ACHN (cell line): ENCODE measurements at regions not wholly inside any gene's neighbourhood (a gene's known extent, or its start where the extent isn't known, plus 50 kb on each side); places are given as distances from the start of the nearest gene placed in this dataset.

Experiments used
- DNase-seq: peaks from one replicate; pipeline ENCODE4 v3.0.0-alpha.2; 2015
- in situ Hi-C: cut with HindIII; loops from 2 replicates; pipeline ENCODE4 v1.10.0; 2017; ENCODE audit warnings: low sequenced_read_pairs, low pct_ligation_motif_present, low pct_unique_long_range_greater_than_20kb

DNA sequence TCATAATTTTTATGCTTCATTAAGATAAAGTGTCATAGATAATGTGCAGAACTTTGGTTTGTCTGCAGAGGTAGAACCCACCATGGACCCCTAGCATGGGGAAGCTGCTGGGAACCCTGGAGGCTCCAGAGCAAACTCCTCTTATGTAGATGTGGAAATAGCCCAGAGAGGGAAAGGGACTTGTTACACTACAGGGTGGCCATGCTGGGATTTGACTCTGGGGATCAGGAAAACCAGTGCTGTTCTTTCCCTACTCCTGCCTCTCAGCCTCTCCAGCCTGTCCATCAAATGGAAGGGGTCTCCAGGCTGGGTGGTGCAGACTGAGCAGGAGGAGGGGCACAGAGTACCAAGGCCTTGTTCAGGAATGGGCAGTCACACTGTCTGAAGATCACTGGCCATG is 54.2 kb downstream of the MSX1 start:
- no peak for DNase-seq
- in situ Hi-C loops: no loop called here

- in situ Hi-C loops: no loop called here
- no peak for DNase-seq
Observed at GRCh38 chr4:4914059-4914820, 54.8 kb downstream of the MSX1 start.

GRCh38 chr4:4914965-4915845 is 55.7 kb downstream of the MSX1 start:
- in situ Hi-C loops: no loop called here
- DNase-seq: no peak

DNA sequence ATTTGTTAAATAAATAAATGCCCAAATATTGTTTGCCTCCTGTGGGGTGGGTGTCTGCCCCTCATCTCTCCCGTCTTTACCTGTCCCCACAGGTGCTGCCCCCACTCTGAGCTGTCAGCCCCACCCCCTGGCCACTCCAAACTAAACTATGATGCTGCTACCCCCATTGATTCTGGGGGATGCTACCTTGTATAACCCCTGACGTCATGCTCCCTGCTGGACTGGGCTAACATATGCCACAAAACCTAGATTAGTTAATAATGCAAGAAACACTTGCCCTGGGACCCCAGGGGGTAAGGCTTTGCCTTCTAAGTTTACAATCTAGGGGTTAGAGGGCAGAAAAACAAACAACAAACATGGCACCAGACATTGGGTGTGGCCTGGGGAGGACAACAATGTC is 58.6 kb downstream of the MSX1 start:
- no peak for DNase-seq
- in situ Hi-C loops: no loop called here

DNA sequence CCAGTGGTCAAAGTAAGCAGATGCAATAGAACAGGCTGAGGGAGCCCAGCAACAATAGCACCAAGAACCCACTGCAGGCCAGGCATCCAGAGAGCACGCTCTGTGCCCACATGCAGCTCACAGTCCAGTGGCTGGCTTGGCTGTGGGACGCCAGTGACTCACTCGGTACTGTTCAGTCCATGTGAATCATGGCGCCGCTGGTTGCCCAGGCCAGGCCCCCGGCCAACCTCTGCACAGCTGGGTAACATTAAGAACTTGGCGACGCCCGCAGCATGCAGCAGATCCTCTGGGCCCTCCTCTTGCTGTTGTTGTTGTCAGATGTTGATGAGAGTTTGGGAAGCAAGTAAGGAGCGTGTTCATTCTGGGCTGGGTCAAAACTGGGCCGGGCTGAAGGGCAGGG is 60.5 kb downstream of the MSX1 start:
- no peak for DNase-seq
- in situ Hi-C loops: no loop called here

- in situ Hi-C loops: no loop called here
- DNase-seq: no peak
Observed at GRCh38 chr4:4921077-4921476, 61.6 kb downstream of the MSX1 start.

GRCh38 chr4:4922441-4922840 is 63.0 kb downstream of the MSX1 start:
- in situ Hi-C loops: no loop called here
- no peak for DNase-seq

DNA sequence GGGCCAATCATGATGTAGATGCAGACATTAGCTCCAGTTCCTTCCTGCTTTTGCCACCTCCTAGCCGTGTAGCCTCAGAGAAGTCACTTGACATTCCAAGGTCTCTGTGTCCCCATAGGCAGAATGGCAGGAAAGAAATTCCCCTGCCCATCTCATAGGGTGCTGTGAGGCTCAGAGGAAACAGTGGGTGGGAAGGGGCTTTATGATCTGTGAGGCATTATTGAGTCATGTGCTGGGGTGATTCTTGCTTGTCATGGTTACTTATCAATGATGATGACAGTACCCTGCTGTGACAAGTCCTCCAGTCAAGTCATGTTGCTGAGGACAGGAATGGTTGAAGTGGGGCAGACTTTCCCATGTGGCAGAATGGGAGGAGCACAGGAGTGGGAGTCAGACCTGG is 63.7 kb downstream of the MSX1 start:
- DNase-seq: no peak
- in situ Hi-C loops: no loop called here

- no peak for DNase-seq
- in situ Hi-C loops: no loop called here
Observed at GRCh38 chr4:4930677-4931076, 71.2 kb downstream of the MSX1 start.

DNA sequence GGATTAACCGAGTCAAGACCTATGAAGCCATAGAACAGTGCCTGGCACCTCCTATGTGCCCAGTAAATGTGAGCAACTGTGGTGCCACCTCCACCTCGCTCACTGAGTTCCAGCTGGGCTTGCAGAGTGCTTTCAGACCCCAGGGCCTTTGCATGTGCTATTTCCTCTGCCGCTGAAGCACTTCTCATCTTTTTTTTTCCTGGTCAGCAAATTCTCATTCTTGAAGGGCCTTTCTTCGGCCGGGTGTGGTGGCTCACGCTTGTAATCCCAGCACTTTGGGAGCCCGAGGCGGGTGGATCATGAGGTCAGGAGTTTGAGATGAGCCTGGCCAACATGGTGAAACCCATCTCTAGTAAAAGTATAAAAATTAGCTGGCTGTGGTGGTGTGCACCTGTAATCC is 76.5 kb downstream of the MSX1 start:
- no peak for DNase-seq
- in situ Hi-C loops: no loop called here

DNA sequence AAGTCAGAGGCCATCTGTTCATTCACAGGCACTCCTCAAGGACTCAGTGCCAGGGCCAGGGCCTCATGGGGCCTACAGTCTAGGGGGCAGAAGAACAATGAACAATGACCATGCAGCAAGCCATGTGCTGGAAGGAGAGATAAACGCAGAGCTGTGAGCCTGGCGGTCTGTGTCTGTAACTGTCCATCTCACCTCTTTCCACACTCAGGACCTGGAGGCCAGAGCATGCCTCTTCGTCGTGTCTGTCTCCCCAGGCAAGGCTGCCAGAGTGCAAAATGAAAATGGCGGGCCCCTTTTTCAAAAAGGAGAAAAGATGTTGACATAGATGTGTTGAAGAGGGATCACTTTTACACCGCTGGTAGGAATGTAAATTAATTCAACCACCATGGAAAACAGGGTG is 78.5 kb downstream of the MSX1 start:
- in situ Hi-C loops: no loop called here
- no peak for DNase-seq

- in situ Hi-C loops: no loop called here
- DNase-seq: no peak
Observed at GRCh38 chr4:4941751-4942150, 77.5 kb downstream of the CYTL1 start.

DNA sequence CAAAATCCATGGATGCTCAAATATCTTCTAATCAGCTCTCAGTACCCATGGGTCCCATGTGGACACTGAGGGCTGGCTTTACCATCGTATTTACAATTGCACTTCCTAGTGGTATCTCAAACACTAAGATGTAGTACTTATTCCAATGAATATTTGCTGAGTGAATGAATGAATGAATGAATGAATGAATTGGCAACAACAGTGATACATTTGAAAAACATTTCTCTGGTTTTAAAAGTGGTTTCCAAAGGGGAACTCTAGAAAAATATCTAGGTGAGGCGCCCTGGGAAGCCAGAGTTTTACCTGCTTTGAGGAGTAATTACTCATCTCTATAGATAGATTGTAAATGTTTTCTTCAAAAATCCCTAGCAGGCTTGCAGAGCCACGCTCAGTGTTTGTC is 76.6 kb downstream of the CYTL1 start:
- in situ Hi-C loops: no loop called here

DNA sequence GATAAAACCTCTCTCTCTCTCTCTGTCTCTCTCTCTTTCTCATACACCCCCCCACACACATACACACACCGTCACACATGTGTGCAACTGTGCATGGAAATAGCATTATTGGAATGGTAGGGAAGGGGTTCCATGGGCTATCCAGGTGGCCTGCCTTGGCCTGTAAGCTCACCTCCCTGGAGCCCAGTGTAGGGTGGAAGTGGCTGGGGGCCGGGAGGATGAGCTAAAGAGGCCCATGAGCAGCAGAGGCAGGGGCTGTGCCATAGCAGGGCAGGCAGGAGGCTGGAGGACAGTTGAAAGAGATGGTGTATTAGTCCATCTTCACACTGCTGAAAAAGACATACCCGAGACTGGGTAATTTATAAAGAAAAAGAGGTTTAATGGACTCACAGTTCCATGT is 74.2 kb downstream of the CYTL1 start:
- no peak for DNase-seq
- in situ Hi-C loops: no loop called here

More for the DNA sequence above, 76.6 kb downstream of the CYTL1 start:
- no peak for DNase-seq

- in situ Hi-C loops: no loop called here
- DNase-seq: no peak
Observed at GRCh38 chr4:4945829-4946228, 73.4 kb downstream of the CYTL1 start.

DNA sequence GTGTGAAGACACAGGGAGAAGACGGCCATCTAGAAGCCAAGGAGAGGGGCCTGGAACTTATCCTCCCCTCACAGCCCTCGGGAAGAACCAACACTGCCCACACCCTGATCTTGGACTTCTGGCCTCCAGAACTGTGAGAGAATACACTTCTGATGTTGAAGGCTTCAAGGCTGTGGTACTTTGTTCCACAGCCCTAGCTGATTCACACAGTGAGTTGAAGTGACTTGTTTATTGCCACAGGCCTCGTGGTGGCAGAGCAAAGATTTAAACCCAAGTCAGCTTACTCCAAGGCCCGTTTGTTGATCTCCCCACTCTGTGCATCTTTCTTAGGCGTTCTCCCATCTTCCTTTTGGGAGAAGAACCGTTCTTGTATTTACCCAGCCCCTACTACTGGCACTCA is 72.8 kb downstream of the CYTL1 start:
- in situ Hi-C loops: no loop called here
- no peak for DNase-seq

DNA sequence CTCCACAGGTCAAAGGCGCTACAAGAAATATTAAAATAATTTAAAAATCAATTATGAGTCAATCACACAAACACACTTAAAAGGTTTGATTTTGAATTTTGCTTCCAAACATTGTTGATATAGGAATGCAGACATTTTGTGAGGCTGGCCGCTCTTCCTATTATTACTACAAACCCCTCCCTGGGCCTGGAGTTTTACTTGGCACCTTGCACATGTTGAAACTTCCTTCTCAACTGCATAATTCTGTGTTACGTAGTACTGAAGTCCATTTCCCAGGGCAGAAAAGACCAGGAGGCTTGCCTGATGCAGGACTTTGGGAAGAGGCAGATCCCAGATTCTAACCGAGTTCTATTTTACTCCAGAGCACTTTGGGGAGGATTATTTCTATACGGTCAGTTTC is 71.5 kb downstream of the CYTL1 start:
- in situ Hi-C loops: no loop called here
- no peak for DNase-seq

DNA sequence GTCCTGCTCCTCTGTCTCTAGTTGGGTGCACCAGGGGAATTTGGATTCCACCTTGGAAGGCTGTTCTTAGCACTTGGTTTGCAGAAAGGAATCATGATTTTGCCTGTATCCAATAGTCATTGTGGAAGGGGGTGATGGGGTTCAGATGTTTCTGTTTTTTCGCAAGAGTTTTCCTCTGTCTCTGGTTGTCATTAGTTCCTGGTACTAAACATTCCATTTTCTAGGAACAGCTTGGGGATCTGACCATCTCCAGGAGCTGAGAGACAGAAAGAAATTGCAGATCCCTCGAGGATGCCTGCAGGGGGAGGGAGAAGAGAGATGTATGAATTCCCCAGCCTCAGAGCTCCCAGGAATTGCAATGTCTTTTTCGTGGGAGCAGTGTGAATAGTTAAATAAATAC is 70.9 kb downstream of the CYTL1 start:
- no peak for DNase-seq
- in situ Hi-C loops: no loop called here

GRCh38 chr4:4950561-4951290 is 68.5 kb downstream of the CYTL1 start:
- in situ Hi-C loops: no loop called here
- DNase-seq: no peak
